Liver (tissue), 3 donors: ENCODE measurements at regions not wholly inside any gene's neighbourhood (a gene's known extent, or its start where the extent isn't known, plus 50 kb on each side); places are given as distances from the start of the nearest gene placed in this dataset.

Experiments used
- CTCF ChIP-seq: fragments of 150-350 bp; IDR thresholded peaks from 2 replicates; pipeline ENCODE4 v1.5.1; 2017; ENCODE audit warnings: improper control_type of control experiment, low read depth, low read length; ENCODE audit not compliant: missing input control
- RAD21 ChIP-seq, 2 donors: IDR thresholded peaks; 2 replicates each; pipeline ENCODE4 v1.6.1; 2016; ENCODE audit warnings: antibody characterized with exemption in 2 of 2, mild to moderate bottlenecking in 2 of 2
- donor health status: healthy.
- donor health status: healthy.

GRCh38 chr7:125651823-125652528 is 722.4 kb upstream of the POT1 start:
- TF ChIP-seq CTCF (no peak), RAD21 (IDR thresholded peaks at IDR 0.05) (no peak)
